HT-29 (cell line): ENCODE measurements at regions not wholly inside any gene's neighbourhood (a gene's known extent, or its start where the extent isn't known, plus 50 kb on each side); places are given as distances from the start of the nearest gene placed in this dataset.
"Not testable (repeated sequence)": the region's sequence is repeated elsewhere in the genome, so short reads cannot be mapped to it uniquely, and the experiment has no call there.

ENCODE experiments used
- DNase-seq: peaks from one replicate; pipeline ENCODE4 v3.0.0-alpha.2; 2015; ENCODE audit warnings: low spot score

- DNase-seq: no peak
Observed at GRCh38 chr4:134518574-134519217, 317.1 kb upstream of the PABPC4L start.

- DNase-seq: no peak
Observed at GRCh38 chr4:134510544-134510943, 309.0 kb upstream of the PABPC4L start.

- no peak for DNase-seq
Observed at GRCh38 chr4:134505511-134505910, 303.9 kb upstream of the PABPC4L start.

- no peak for DNase-seq
Observed at GRCh38 chr4:134501973-134502643, 300.5 kb upstream of the PABPC4L start.

- DNase-seq: not testable (repeated sequence)
Observed at GRCh38 chr4:134501488-134501887, 299.9 kb upstream of the PABPC4L start.

- DNase-seq: no peak
Observed at GRCh38 chr4:134499074-134499473, 297.5 kb upstream of the PABPC4L start.

- no peak for DNase-seq
Observed at GRCh38 chr4:134490863-134491262, 289.3 kb upstream of the PABPC4L start.

- DNase-seq: not testable (repeated sequence)
Observed at GRCh38 chr4:134483514-134483913, 281.9 kb upstream of the PABPC4L start.

- DNase-seq: no peak
Observed at GRCh38 chr4:134471569-134471968, 270.0 kb upstream of the PABPC4L start.

- DNase-seq: peak; percentile 59
Observed at GRCh38 chr4:134470544-134470943, 269.0 kb upstream of the PABPC4L start.

GRCh38 chr4:134465417-134465816, 263.8 kb upstream of the PABPC4L start:
- no peak for DNase-seq

GRCh38 chr4:134463771-134464170, 262.2 kb upstream of the PABPC4L start:
- DNase-seq: no peak

GRCh38 chr4:134426821-134427220, 225.2 kb upstream of the PABPC4L start:
- no peak for DNase-seq

GRCh38 chr4:134425756-134426155, 224.2 kb upstream of the PABPC4L start:
- no peak for DNase-seq

GRCh38 chr4:134422776-134423175, 221.2 kb upstream of the PABPC4L start:
- DNase-seq: no peak

- no peak for DNase-seq
Observed at GRCh38 chr4:134421734-134422133, 220.1 kb upstream of the PABPC4L start.

GRCh38 chr4:134408897-134409296, 207.3 kb upstream of the PABPC4L start:
- DNase-seq: no peak

- no peak for DNase-seq
Observed at GRCh38 chr4:134401798-134402197, 200.2 kb upstream of the PABPC4L start.

GRCh38 chr4:134393592-134393991, 192.0 kb upstream of the PABPC4L start:
- no peak for DNase-seq

GRCh38 chr4:134390319-134390718, 188.7 kb upstream of the PABPC4L start:
- DNase-seq: no peak

GRCh38 chr4:134388351-134388750, 186.8 kb upstream of the PABPC4L start:
- no peak for DNase-seq

GRCh38 chr4:134382478-134383227, 181.1 kb upstream of the PABPC4L start:
- DNase-seq: no peak

- DNase-seq: no peak
Observed at GRCh38 chr4:134375775-134376174, 174.2 kb upstream of the PABPC4L start.
